ENCODE measurements at regions not wholly inside any gene's neighbourhood (a gene's known extent, or its start where the extent isn't known, plus 50 kb on each side); places are given as distances from the start of the nearest gene placed in this dataset.

- no peaks in the 10 kb centered on the region for H3K36me3 ChIP-seq (ENCODE audit: insufficient read depth, low read length)
- no peak overlapping the region for H3K4me2 ChIP-seq (ENCODE audit: low read length)
- intact Hi-C loops (cut with micrococcal nuclease; ENCODE audit: unreplicated experiment): no loop called here
- CTCF ChIA-PET (ENCODE audit: unreplicated experiment): no interaction called here
- TF ChIP-seq CTCF (conservative IDR thresholded peaks at IDR 0.05; ENCODE audit: low read length): no peak
- no peak for TF ChIP-seq EZH2phosphoT487 (IDR thresholded peaks at IDR 0.05; ENCODE audit: borderline replicate concordance, low read depth, low read length)
- BruUV-seq (replicated peaks): no TSS peak
- H3K9me2 ChIP-seq (ENCODE audit: insufficient read depth, low read length): no peaks in the 10 kb centered on the region
- no peaks in the 10 kb centered on the region for H3K79me2 ChIP-seq (ENCODE audit: insufficient read depth, low read depth, low read length)
- no peaks in the 10 kb centered on the region for H3K4me1 ChIP-seq (ENCODE audit: insufficient read depth, low read length, poor library complexity, severe bottlenecking)
- no peaks in the 10 kb centered on the region for H4K20me1 ChIP-seq (ENCODE audit: insufficient read depth, low read length)
- no peak overlapping the region for H3K4me3 ChIP-seq (ENCODE audit: low read depth, low read length, poor library complexity, severe bottlenecking)
- no peaks in the 10 kb centered on the region for H3K9me3 ChIP-seq (ENCODE audit: low read length)
- no peak overlapping the region for H3K27ac ChIP-seq (ENCODE audit: low read depth, low read length, poor library complexity, severe bottlenecking)
- no peak for DNase-seq (ENCODE audit: low spot score)
- POLR2A ChIA-PET: interaction anchor here (2.4 kb wide), 1 partner anchor 11 kb away, joined by 6 read pairs; no protein-coding TSS in a partner anchor
- no peak overlapping the region for H2AFZ ChIP-seq (ENCODE audit: low read length)
Observed at GRCh38 chr4:123193802-123194367, 202.7 kb upstream of the SPRY1 start.

GRCh38 chr4:123198706-123199105, 197.9 kb upstream of the SPRY1 start:
- Histone ChIP-seq H3K79me2 (ENCODE audit: insufficient read depth, low read depth, low read length) (no peaks in the 10 kb centered on the region), H3K4me2 (ENCODE audit: low read length) (no peak overlapping the region), H3K4me1 (ENCODE audit: insufficient read depth, low read length, poor library complexity, severe bottlenecking) (no peaks in the 10 kb centered on the region), H2AFZ (ENCODE audit: low read length) (no peak overlapping the region), H3K27ac (ENCODE audit: low read depth, low read length, poor library complexity, severe bottlenecking) (no peak overlapping the region), H3K4me3 (ENCODE audit: low read depth, low read length, poor library complexity, severe bottlenecking) (no peak overlapping the region), H3K36me3 (ENCODE audit: insufficient read depth, low read length) (no peaks in the 10 kb centered on the region), H3K9me2 (ENCODE audit: insufficient read depth, low read length) (no peaks in the 10 kb centered on the region), H3K9me3 (ENCODE audit: low read length) (no peaks in the 10 kb centered on the region), H4K20me1 (ENCODE audit: insufficient read depth, low read length) (no peaks in the 10 kb centered on the region)
- intact Hi-C loops (cut with micrococcal nuclease; ENCODE audit: unreplicated experiment): no loop called here
- no TSS peak for BruUV-seq (replicated peaks)
- POLR2A ChIA-PET: interaction anchor here (1.4 to 1.7 kb wide), 2 partner anchors 16 to 19 kb away, joined by 3 read pairs; no protein-coding TSS in a partner anchor
- CTCF ChIA-PET (ENCODE audit: unreplicated experiment): no interaction called here
- DNase-seq (ENCODE audit: low spot score): no peak
- TF ChIP-seq EZH2phosphoT487 (IDR thresholded peaks at IDR 0.05; ENCODE audit: borderline replicate concordance, low read depth, low read length) (no peak), CTCF (conservative IDR thresholded peaks at IDR 0.05; ENCODE audit: low read length) (no peak)

GRCh38 chr4:123200051-123200940, 196.3 kb upstream of the SPRY1 start:
- no peak overlapping the region for H3K4me2 ChIP-seq (ENCODE audit: low read length)
- no peak for DNase-seq (ENCODE audit: low spot score)
- no peaks in the 10 kb centered on the region for H3K36me3 ChIP-seq (ENCODE audit: insufficient read depth, low read length)
- no peaks in the 10 kb centered on the region for H3K9me2 ChIP-seq (ENCODE audit: insufficient read depth, low read length)
- H3K4me1 ChIP-seq (ENCODE audit: insufficient read depth, low read length, poor library complexity, severe bottlenecking): no peaks in the 10 kb centered on the region
- no peak overlapping the region for H3K27ac ChIP-seq (ENCODE audit: low read depth, low read length, poor library complexity, severe bottlenecking)
- no peak for TF ChIP-seq CTCF (conservative IDR thresholded peaks at IDR 0.05; ENCODE audit: low read length)
- TF ChIP-seq EZH2phosphoT487 (IDR thresholded peaks at IDR 0.05; ENCODE audit: borderline replicate concordance, low read depth, low read length): no peak
- H2AFZ ChIP-seq (ENCODE audit: low read length): no peak overlapping the region
- no TSS peak for BruUV-seq (replicated peaks)
- ChIA-PET POLR2A (interaction anchor here (1.3 to 1.5 kb wide), 3 partner anchors 9 to 23 kb away, joined by 3 to 6 read pairs (median 3); no protein-coding TSS in a partner anchor), CTCF (ENCODE audit: unreplicated experiment) (no interaction called here)
- intact Hi-C loops (cut with micrococcal nuclease; ENCODE audit: unreplicated experiment): no loop called here
- no peaks in the 10 kb centered on the region for H3K9me3 ChIP-seq (ENCODE audit: low read length)
- no peaks in the 10 kb centered on the region for H4K20me1 ChIP-seq (ENCODE audit: insufficient read depth, low read length)
- no peak overlapping the region for H3K4me3 ChIP-seq (ENCODE audit: low read depth, low read length, poor library complexity, severe bottlenecking)
- H3K79me2 ChIP-seq (ENCODE audit: insufficient read depth, low read depth, low read length): no peaks in the 10 kb centered on the region

Measured in OCI-LY7 (cell line).